Upper lobe of left lung (tissue), 4 donors: ENCODE measurements at regions not wholly inside any gene's neighbourhood (a gene's known extent, or its start where the extent isn't known, plus 50 kb on each side); places are given as distances from the start of the nearest gene placed in this dataset.

Source experiments
- EP300 ChIP-seq, 4 donors: sonication (generic); formaldehyde crosslinking; IDR thresholded peaks; one replicate each; pipeline ENCODE4 v1.5.1; 2017; ENCODE audit warnings: antibody characterized with exemption in 4 of 4, control low read depth in 2 of 4
- TF ChIP-seq, protein P1 (sequence below), 6 experiments: fragments of 450-650 bp in 4 of 6; fragments of 200-600 bp in 2 of 6; sonication (generic) in 2 of 6; IDR thresholded peaks; one replicate each; pipeline ENCODE4 v1.5.1; 2016 to 2019; ENCODE audit warnings: antibody characterized with exemption in 6 of 6

DNA sequence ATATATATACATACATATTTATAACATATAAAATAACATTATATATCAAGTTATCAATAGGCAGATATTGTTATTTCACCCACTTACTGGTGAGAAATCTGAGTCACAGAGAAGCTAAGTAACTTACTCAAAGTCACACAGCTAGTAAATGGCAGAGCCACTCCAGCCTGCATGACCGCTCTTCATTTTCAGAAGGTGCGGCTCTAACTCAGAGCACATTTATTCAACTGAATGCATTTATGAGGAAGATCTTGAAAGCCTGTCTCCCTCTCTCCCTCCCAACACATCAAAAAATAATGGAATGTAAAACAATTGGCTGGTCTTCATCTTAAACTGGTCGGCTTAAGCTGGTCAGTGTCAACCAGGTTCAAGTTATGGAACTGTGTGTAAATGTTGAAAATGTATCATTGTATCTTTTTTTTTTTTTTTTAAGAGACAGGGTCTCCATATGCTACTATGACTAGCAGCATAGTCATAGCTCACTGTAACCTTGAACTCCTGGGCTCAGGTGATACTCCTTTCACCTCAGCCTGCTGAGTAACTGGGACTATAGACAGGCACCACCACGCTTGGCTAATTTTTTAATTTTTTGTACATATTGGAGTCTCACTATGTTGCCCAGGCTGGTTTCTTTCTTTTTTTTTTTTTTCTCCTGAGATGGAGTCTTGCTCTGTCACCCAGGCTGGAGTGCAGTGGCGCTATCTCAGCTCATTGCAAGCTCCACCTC is 70.7 kb upstream of the NCOA3 start:
- TF ChIP-seq EP300 (IDR thresholded peaks at IDR 0.05) = no peak
- TF ChIP-seq, protein P1, sequence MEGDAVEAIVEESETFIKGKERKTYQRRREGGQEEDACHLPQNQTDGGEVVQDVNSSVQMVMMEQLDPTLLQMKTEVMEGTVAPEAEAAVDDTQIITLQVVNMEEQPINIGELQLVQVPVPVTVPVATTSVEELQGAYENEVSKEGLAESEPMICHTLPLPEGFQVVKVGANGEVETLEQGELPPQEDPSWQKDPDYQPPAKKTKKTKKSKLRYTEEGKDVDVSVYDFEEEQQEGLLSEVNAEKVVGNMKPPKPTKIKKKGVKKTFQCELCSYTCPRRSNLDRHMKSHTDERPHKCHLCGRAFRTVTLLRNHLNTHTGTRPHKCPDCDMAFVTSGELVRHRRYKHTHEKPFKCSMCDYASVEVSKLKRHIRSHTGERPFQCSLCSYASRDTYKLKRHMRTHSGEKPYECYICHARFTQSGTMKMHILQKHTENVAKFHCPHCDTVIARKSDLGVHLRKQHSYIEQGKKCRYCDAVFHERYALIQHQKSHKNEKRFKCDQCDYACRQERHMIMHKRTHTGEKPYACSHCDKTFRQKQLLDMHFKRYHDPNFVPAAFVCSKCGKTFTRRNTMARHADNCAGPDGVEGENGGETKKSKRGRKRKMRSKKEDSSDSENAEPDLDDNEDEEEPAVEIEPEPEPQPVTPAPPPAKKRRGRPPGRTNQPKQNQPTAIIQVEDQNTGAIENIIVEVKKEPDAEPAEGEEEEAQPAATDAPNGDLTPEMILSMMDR (IDR thresholded peaks at IDR 0.05) = no peak
